A673 (cell line): ENCODE measurements at regions not wholly inside any gene's neighbourhood (a gene's known extent, or its start where the extent isn't known, plus 50 kb on each side); places are given as distances from the start of the nearest gene placed in this dataset.

ENCODE experiments used
- BruUV-seq: library from RNA; stranded (reverse); fragments of 400-500 nt; replicated peaks from 2 replicates; lab custom pipeline; 2021; lab: Mats Ljungman, UMichigan
- CTCF ChIA-PET: fragments of 300-600 bp; sonication (Branson Sonifier 250); formaldehyde crosslinking; loops from one replicate; lab custom pipeline; 2022; ENCODE audit warnings: antibody characterized with exemption; lab: Charles Lee
- POLR2A ChIA-PET: fragments of 300-600 bp; sonication (Branson Sonifier 250); formaldehyde crosslinking; loops from one replicate; lab custom pipeline; 2022; ENCODE audit warnings: antibody characterized with exemption; ENCODE audit not compliant: low non-redundant PET; lab: Charles Lee
- DNase-seq: peaks from one replicate; pipeline ENCODE4 v3.0.0-alpha.2; 2015; ENCODE audit warnings: low spot score
- H3K27ac ChIP-seq: fragments of 200-600 bp; sonication (generic); 2 replicates; pipeline ENCODE4 v1.5.1; 2016; ENCODE audit warnings: mixed run types, low read depth, mild to moderate bottlenecking, mixed read lengths, antibody characterized with exemption, low read length; ENCODE audit not compliant: poor library complexity, severe bottlenecking
- H3K27me3 ChIP-seq: fragments of 200-600 bp; sonication (generic); replicated peaks from 2 replicates; pipeline ENCODE4 v1.6.1; 2017; ENCODE audit warnings: mixed run types, low read depth, mild to moderate bottlenecking, mixed read lengths, antibody characterized with exemption, low read length; ENCODE audit not compliant: insufficient read depth, poor library complexity
- H3K36me3 ChIP-seq: fragments of 200-600 bp; sonication (generic); 2 replicates; pipeline ENCODE4 v1.6.1; 2016; ENCODE audit warnings: mixed run types, mild to moderate bottlenecking, mixed read lengths, antibody characterized with exemption, low read length; ENCODE audit not compliant: insufficient read depth, poor library complexity, severe bottlenecking
- H3K4me1 ChIP-seq: fragments of 200-600 bp; sonication (generic); 2 replicates; pipeline ENCODE4 v1.6.1; 2017; ENCODE audit warnings: mixed run types, mild to moderate bottlenecking, mixed read lengths, antibody characterized with exemption, low read length; ENCODE audit not compliant: insufficient read depth, poor library complexity, severe bottlenecking
- H3K4me3 ChIP-seq: fragments of 200-600 bp; sonication (generic); 2 replicates; pipeline ENCODE4 v1.5.1; 2016; ENCODE audit warnings: low read depth, mixed run types, mild to moderate bottlenecking, mixed read lengths, low read length; ENCODE audit not compliant: poor library complexity, severe bottlenecking
- H3K9me3 ChIP-seq: fragments of 200-600 bp; sonication (generic); 2 replicates; pipeline ENCODE4 v1.6.1; 2016; ENCODE audit warnings: mixed run types, low read depth, mild to moderate bottlenecking, mixed read lengths, antibody characterized with exemption, low read length; ENCODE audit not compliant: poor library complexity, severe bottlenecking
- CTCF ChIP-seq: fragments of 300-800, 200-600 bp; sonication (generic); conservative IDR thresholded peaks from 2 replicates; pipeline ENCODE4 v1.5.1; 2017; ENCODE audit warnings: low read depth, mild to moderate bottlenecking, antibody characterized with exemption, low read length, moderate library complexity, mixed read lengths
- EZH2 ChIP-seq: fragments of 200-600 bp; sonication (generic); IDR thresholded peaks from 2 replicates; pipeline ENCODE4 v1.6.1; 2017; ENCODE audit warnings: borderline replicate concordance, low read depth, mild to moderate bottlenecking, mixed read lengths, antibody characterized with exemption, low read length; ENCODE audit not compliant: poor library complexity, severe bottlenecking
- intact Hi-C: fragments of 100-400 bp; cut with micrococcal nuclease; formaldehyde crosslinking; loops from one replicate; pipeline ENCODE4 v1.10.0; 2022; ENCODE audit not compliant: unreplicated experiment

- CTCF ChIA-PET = no interaction called here
Observed at GRCh38 chr13:64414381-64414780, 2815.8 kb downstream of the PCDH9 start.

GRCh38 chr13:64413529-64413928 lies 2816.6 kb downstream of the PCDH9 start:
- Histone ChIP-seq H3K9me3 (no peaks in the 10 kb centered on the region), H3K27ac (no peak overlapping the region), H3K4me3 (no peak overlapping the region), H3K4me1 (no peaks in the 10 kb centered on the region), H3K36me3 (no peaks in the 10 kb centered on the region), H3K27me3 (no peaks in the 10 kb centered on the region)
- intact Hi-C loops = no loop called here
- no peak for DNase-seq
- TF ChIP-seq CTCF (no peak), EZH2 (no peak)
- BruUV-seq = no TSS peak
- ChIA-PET CTCF (no interaction called here), POLR2A (no interaction called here)

More at GRCh38 chr13:64414381-64414780, 2815.8 kb downstream of the PCDH9 start:
- no TSS peak for BruUV-seq
- H3K27ac ChIP-seq = no peak overlapping the region
- H3K9me3 ChIP-seq = no peaks in the 10 kb centered on the region
- intact Hi-C loops = no loop called here
- TF ChIP-seq CTCF (no peak), EZH2 (no peak)
- H3K4me3 ChIP-seq = no peak overlapping the region
- H3K27me3 ChIP-seq = no peaks in the 10 kb centered on the region
- no peaks in the 10 kb centered on the region for H3K4me1 ChIP-seq
- H3K36me3 ChIP-seq = no peaks in the 10 kb centered on the region
- POLR2A ChIA-PET = no interaction called here
- no peak for DNase-seq

GRCh38 chr13:64410276-64411053 lies 2819.7 kb downstream of the PCDH9 start:
- CTCF ChIA-PET = no interaction called here
- no TSS peak for BruUV-seq
- POLR2A ChIA-PET = no interaction called here
- Histone ChIP-seq H3K36me3 (no peaks in the 10 kb centered on the region), H3K9me3 (no peaks in the 10 kb centered on the region), H3K4me3 (no peak overlapping the region), H3K27ac (no peak overlapping the region), H3K27me3 (no peaks in the 10 kb centered on the region), H3K4me1 (no peaks in the 10 kb centered on the region)
- TF ChIP-seq CTCF (no peak), EZH2 (no peak)
- DNase-seq = no peak
- intact Hi-C loops = no loop called here
